Thyroid gland (tissue), 4 donors: ENCODE measurements at regions not wholly inside any gene's neighbourhood (a gene's known extent, or its start where the extent isn't known, plus 50 kb on each side); places are given as distances from the start of the nearest gene placed in this dataset.

Experiments
- CTCF ChIP-seq, 6 experiments: fragments of 200-600 bp in 3 of 6; fragments of 450-650 bp in 3 of 6; sonication (generic) in 3 of 6; IDR thresholded peaks; one replicate each; pipeline ENCODE4 v1.5.1; 2016 to 2019; ENCODE audit warnings: antibody characterized with exemption in 6 of 6, mild to moderate bottlenecking in 2 of 6, inconsistent platforms in 1 of 6, moderate library complexity in 1 of 6
- POLR2A ChIP-seq, 2 donors: fragments of 450-650 bp; IDR thresholded peaks; one replicate each; pipeline ENCODE4 v1.6.1; 2017; ENCODE audit warnings: antibody characterized with exemption in 2 of 2, mild to moderate bottlenecking in 2 of 2, moderate library complexity in 1 of 2

GRCh38 chr2:13195270-13195669, 478.5 kb downstream of the TRIB2 start:
- TF ChIP-seq CTCF (IDR thresholded peaks at IDR 0.05): no peak
- TF ChIP-seq POLR2A (IDR thresholded peaks at IDR 0.05): no peak
